ENCODE measurements at regions not wholly inside any gene's neighbourhood (a gene's known extent, or its start where the extent isn't known, plus 50 kb on each side); places are given as distances from the start of the nearest gene placed in this dataset.

- Histone ChIP-seq H3K4me1 (ENCODE audit: control insufficient read depth in 1 of 2, insufficient read depth in 1 of 2, low read depth in 1 of 2, low read length in 1 of 2) (peaks cover 12 to 16% of the 10 kb centered on the region in 2 experiments), H3K27me3 (no peaks in the 10 kb centered on the region), H3K4me3 (ENCODE audit: low read depth in 1 of 2, low read length in 1 of 2) (no peak overlapping the region), H3K9me3 (no peaks in the 10 kb centered on the region), H3K27ac (no peak overlapping the region), H3K36me3 (no peaks in the 10 kb centered on the region)
- TF ChIP-seq CTCF (IDR thresholded peaks at IDR 0.05) = no peak
Observed at GRCh38 chr5:74262544-74263207, 377.9 kb downstream of the ENC1 start.

GRCh38 chr5:74261866-74262265 lies 378.7 kb downstream of the ENC1 start:
- TF ChIP-seq CTCF (IDR thresholded peaks at IDR 0.05) = no peak
- no peak overlapping the region for H3K4me3 ChIP-seq (ENCODE audit: low read depth in 1 of 2, low read length in 1 of 2)
- H3K4me1 ChIP-seq (ENCODE audit: control insufficient read depth in 1 of 2, insufficient read depth in 1 of 2, low read depth in 1 of 2, low read length in 1 of 2) = peaks cover 21 to 24% of the 10 kb centered on the region in 2 experiments
- no peak overlapping the region for H3K27ac ChIP-seq
- H3K27me3 ChIP-seq = no peaks in the 10 kb centered on the region
- no peaks in the 10 kb centered on the region for H3K9me3 ChIP-seq
- no peaks in the 10 kb centered on the region for H3K36me3 ChIP-seq

GRCh38 chr5:74261421-74261820 lies 379.1 kb downstream of the ENC1 start:
- no peaks in the 10 kb centered on the region for H3K27me3 ChIP-seq
- no peak for TF ChIP-seq CTCF (IDR thresholded peaks at IDR 0.05)
- peaks cover 23 to 29% of the 10 kb centered on the region in 2 experiments for H3K4me1 ChIP-seq (ENCODE audit: control insufficient read depth in 1 of 2, insufficient read depth in 1 of 2, low read depth in 1 of 2, low read length in 1 of 2)
- H3K9me3 ChIP-seq = no peaks in the 10 kb centered on the region
- H3K27ac ChIP-seq = no peak overlapping the region
- H3K4me3 ChIP-seq (ENCODE audit: low read depth in 1 of 2, low read length in 1 of 2) = no peak overlapping the region
- H3K36me3 ChIP-seq = no peaks in the 10 kb centered on the region

GRCh38 chr5:74259572-74259971 lies 381.0 kb downstream of the ENC1 start:
- no peaks in the 10 kb centered on the region for H3K9me3 ChIP-seq
- no peak overlapping the region for H3K27ac ChIP-seq
- no peak for TF ChIP-seq CTCF (IDR thresholded peaks at IDR 0.05)
- no peak overlapping the region for H3K4me3 ChIP-seq (ENCODE audit: low read depth in 1 of 2, low read length in 1 of 2)
- H3K27me3 ChIP-seq = no peaks in the 10 kb centered on the region
- H3K36me3 ChIP-seq = no peaks in the 10 kb centered on the region
- H3K4me1 ChIP-seq (ENCODE audit: control insufficient read depth in 1 of 2, insufficient read depth in 1 of 2, low read depth in 1 of 2, low read length in 1 of 2) = peaks cover 23 to 29% of the 10 kb centered on the region in 2 experiments

GRCh38 chr5:74258314-74258665 lies 382.2 kb downstream of the ENC1 start:
- H3K27me3 ChIP-seq = no peaks in the 10 kb centered on the region
- H3K4me1 ChIP-seq (ENCODE audit: control insufficient read depth in 1 of 2, insufficient read depth in 1 of 2, low read depth in 1 of 2, low read length in 1 of 2) = peaks cover 23 to 29% of the 10 kb centered on the region in 2 experiments
- no peaks in the 10 kb centered on the region for H3K9me3 ChIP-seq
- TF ChIP-seq CTCF (IDR thresholded peaks at IDR 0.05) = no peak
- H3K27ac ChIP-seq = peak overlapping the region; percentile 83
- peak overlapping the region in 1 of 2 experiments; percentile 30 for H3K4me3 ChIP-seq (ENCODE audit: low read depth in 1 of 2, low read length in 1 of 2)
- H3K36me3 ChIP-seq = no peaks in the 10 kb centered on the region

Data from neutrophil (primary cell).